ENCODE measurements at regions not wholly inside any gene's neighbourhood (a gene's known extent, or its start where the extent isn't known, plus 50 kb on each side); places are given as distances from the start of the nearest gene placed in this dataset.

GRCh38 chr2:52563151-52563550 lies 1204.5 kb upstream of the CHAC2 start:
- TF ChIP-seq, protein P1, sequence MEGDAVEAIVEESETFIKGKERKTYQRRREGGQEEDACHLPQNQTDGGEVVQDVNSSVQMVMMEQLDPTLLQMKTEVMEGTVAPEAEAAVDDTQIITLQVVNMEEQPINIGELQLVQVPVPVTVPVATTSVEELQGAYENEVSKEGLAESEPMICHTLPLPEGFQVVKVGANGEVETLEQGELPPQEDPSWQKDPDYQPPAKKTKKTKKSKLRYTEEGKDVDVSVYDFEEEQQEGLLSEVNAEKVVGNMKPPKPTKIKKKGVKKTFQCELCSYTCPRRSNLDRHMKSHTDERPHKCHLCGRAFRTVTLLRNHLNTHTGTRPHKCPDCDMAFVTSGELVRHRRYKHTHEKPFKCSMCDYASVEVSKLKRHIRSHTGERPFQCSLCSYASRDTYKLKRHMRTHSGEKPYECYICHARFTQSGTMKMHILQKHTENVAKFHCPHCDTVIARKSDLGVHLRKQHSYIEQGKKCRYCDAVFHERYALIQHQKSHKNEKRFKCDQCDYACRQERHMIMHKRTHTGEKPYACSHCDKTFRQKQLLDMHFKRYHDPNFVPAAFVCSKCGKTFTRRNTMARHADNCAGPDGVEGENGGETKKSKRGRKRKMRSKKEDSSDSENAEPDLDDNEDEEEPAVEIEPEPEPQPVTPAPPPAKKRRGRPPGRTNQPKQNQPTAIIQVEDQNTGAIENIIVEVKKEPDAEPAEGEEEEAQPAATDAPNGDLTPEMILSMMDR (IDR thresholded peaks at IDR 0.05; ENCODE audit: low read depth, low read length): no peak
- H3K4me3 ChIP-seq (ENCODE audit: low read depth, low read length): no peak overlapping the region

DNA sequence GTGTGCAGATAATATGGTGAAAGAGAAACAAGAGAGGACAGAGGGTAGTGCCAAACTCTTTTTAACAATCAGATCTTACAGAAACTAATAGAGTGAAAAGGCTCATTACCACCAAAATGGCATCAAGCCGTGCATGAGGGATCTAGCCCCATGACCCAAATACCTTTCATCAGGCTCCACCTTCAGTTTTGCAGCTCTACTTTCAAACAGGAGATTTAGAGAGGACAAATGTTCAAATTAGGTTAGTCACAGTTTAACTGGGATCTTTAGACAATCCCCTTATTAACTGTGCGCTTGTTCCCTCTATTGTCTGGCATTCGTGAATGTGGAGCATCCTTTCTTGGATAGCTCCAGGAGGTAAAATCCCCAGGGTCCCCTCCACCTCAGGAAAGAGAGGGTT lies 1209.3 kb upstream of the CHAC2 start:
- TF ChIP-seq, protein P1 (IDR thresholded peaks at IDR 0.05; ENCODE audit: low read depth, low read length): no peak
- no peak overlapping the region for H3K4me3 ChIP-seq (ENCODE audit: low read depth, low read length)

DNA sequence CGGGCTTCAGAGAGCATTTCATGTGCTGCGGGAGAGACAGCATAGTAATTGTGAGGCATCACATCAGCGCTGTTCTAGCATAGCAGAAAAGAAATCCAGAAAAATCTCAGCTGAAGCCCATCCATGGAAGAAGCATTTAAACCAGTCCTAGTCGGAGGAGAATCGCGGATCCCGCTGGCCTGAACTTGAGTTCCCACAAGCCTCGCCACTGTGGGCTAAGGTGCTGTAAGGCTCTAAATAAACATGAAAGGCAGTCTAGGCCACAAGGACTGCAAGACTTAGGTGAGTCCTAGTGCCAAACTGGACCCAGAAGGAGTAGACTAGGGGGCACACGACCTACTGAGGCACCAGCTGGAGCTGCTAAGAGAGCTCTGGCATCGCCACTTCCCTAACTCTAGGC lies 1225.3 kb upstream of the CHAC2 start:
- no peak overlapping the region for H3K4me3 ChIP-seq (ENCODE audit: low read depth, low read length)
- TF ChIP-seq, protein P1 (IDR thresholded peaks at IDR 0.05; ENCODE audit: low read depth, low read length): no peak

GRCh38 chr2:52539026-52539970 lies 1228.3 kb upstream of the CHAC2 start:
- TF ChIP-seq, protein P1 (IDR thresholded peaks at IDR 0.05; ENCODE audit: low read depth, low read length): no peak
- H3K4me3 ChIP-seq (ENCODE audit: low read depth, low read length): no peak overlapping the region

DNA sequence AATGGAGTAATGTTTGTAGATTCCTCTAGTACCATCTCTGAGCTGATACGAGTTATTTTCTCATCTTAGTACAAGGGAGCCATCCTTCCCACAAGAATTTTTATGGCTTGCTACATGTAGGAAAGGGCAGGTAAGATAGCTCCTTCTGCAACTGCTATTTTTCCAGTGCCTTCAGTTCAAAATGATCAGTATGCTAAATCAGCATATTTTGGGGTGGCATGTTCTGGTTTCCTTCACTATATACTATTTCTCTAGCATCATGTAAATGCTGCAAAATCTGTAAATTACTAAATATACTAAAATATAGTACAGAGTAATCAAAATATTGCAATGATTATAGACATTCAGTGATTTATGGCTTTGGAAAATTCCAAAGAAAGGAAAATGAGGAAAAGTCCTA lies 1230.0 kb upstream of the CHAC2 start:
- TF ChIP-seq, protein P1 (IDR thresholded peaks at IDR 0.05; ENCODE audit: low read depth, low read length): no peak
- H3K4me3 ChIP-seq (ENCODE audit: low read depth, low read length): no peak overlapping the region

DNA sequence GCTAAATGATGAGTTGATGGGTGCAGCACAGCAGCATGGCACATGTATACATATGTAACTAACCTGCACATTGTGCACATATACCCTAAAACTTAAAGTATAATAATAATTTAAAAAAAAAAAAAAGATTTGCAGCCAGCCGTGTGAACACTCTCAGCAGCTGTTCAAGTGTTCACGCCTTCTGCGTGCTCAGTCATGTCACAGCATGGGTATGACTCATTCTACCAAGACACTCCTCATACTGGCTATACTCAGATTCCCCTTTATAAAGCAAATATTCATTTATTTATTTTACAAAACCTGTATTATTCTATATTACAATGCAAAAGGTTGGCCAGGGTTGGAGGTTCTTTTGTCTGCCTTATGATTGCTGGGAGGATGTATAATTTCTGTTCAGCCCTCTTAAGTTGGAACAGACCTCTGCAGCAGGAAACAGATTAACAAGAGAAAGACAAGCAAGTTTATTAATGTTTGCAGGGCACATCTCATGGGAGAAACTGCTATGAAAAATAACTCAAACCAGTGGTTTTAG lies 1230.6 kb upstream of the CHAC2 start:
- H3K4me3 ChIP-seq (ENCODE audit: low read depth, low read length): no peak overlapping the region
- TF ChIP-seq, protein P1 (IDR thresholded peaks at IDR 0.05; ENCODE audit: low read depth, low read length): no peak

DNA sequence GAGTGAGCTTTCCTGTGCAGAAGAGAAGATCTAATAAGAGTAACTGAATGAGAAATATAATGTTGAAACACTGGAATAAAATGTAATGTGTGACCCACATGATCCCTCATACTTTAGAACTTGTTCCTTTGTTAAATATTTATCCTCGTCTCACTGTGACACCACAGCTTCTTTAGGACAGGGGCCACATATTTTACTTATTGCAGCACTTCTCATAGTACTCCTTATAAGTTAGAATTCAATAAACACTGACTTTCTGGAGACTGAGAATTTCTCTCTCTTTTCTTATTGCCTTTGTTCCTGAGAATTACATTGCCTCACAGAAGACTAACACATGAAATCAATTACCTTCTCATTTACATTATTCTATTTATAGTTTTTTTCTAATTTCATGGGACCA lies 1234.6 kb upstream of the CHAC2 start:
- TF ChIP-seq, protein P1 (IDR thresholded peaks at IDR 0.05; ENCODE audit: low read depth, low read length): no peak
- H3K4me3 ChIP-seq (ENCODE audit: low read depth, low read length): no peak overlapping the region
